Upper lobe of right lung (tissue), 1 donor: ENCODE measurements at regions not wholly inside any gene's neighbourhood (a gene's known extent, or its start where the extent isn't known, plus 50 kb on each side); places are given as distances from the start of the nearest gene placed in this dataset.
A peak's percentile ranks its signal among the peaks of the same experiment; 100 is the strongest.

Source experiments
- ATAC-seq: fragments of 200-7000 bp; cut with Tn5 transposase; one replicate; pipeline ENCODE4 v1.9.1; 2020; ENCODE audit warnings: mild to moderate bottlenecking, moderate library complexity
- DNase-seq: peaks from one replicate; pipeline ENCODE4 v3.0.0-alpha.2; 2020
- H3K27ac ChIP-seq: fragments of 200-600 bp; one replicate; pipeline ENCODE4 v1.8.0; 2022
- H3K27me3 ChIP-seq: fragments of 200-600 bp; one replicate; pipeline ENCODE4 v1.8.0; 2022; ENCODE audit warnings: mild to moderate bottlenecking
- H3K36me3 ChIP-seq: fragments of 200-600 bp; one replicate; pipeline ENCODE4 v1.8.0; 2022
- H3K4me1 ChIP-seq: fragments of 200-600 bp; one replicate; pipeline ENCODE4 v1.8.0; 2022
- H3K4me3 ChIP-seq: fragments of 200-600 bp; one replicate; pipeline ENCODE4 v1.8.0; 2022; ENCODE audit warnings: mild to moderate bottlenecking
- H3K9me3 ChIP-seq: fragments of 200-600 bp; one replicate; pipeline ENCODE4 v1.8.0; 2022
- CTCF ChIP-seq: fragments of 200-600 bp; IDR thresholded peaks from one replicate; pipeline ENCODE4 v1.8.0; 2022; ENCODE audit warnings: antibody characterized with exemption
- intact Hi-C: fragments of 100-400 bp; cut with DNase I; formaldehyde crosslinking; loops from one replicate; pipeline ENCODE4 v1.11.0; 2022
- donor health status: DM: no; HTN: yes; CAD: no; lungs with severe emphysema.

GRCh38 chrX:138127314-138127713 is 561.4 kb downstream of the ZIC3 start:
- Histone ChIP-seq H3K4me1 (no peaks in the 10 kb centered on the region), H3K27me3 (no peaks in the 10 kb centered on the region), H3K27ac (no peak overlapping the region), H3K4me3 (no peak overlapping the region), H3K36me3 (no peaks in the 10 kb centered on the region), H3K9me3 (no peaks in the 10 kb centered on the region)
- no peak for TF ChIP-seq CTCF
- intact Hi-C loops: no loop called here
- no peak for DNase-seq
- no peak for ATAC-seq

DNA sequence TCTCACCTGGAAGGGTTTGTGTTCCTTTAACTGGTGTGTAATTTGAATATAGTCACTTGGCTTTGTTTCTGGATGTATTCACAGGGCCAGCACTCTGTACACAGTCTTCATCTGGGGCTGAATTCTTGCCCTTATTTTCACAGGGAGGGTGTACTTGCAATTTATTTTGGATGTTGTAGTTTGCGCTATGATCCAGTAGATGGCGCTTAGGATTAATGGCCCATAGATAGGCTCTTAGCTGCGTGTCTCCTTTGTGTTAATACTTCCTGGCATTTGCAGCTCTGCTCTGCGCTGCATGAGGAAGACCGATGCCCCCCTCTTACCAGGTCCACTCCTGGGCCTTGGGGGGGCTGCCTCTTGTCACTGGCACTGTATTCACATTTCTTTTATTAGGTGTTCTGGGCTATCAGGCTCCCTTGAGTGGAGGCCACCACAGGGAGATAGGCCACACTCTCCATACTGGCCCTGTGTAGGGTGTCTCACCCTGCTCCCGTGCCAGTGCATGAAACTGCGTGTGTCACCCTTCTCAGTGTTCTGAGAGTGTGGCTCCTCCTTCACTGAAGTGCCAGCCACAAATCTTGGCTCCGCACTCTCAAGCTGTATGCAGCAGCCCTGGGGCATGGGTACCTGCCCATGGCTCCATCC is 562.2 kb downstream of the ZIC3 start:
- Histone ChIP-seq H3K27ac (no peak overlapping the region), H3K4me3 (no peak overlapping the region), H3K4me1 (no peaks in the 10 kb centered on the region), H3K27me3 (no peaks in the 10 kb centered on the region), H3K36me3 (no peaks in the 10 kb centered on the region), H3K9me3 (no peaks in the 10 kb centered on the region)
- intact Hi-C loops: no loop called here
- ATAC-seq (peak; percentile 57), DNase-seq (no peak)
- peak; percentile 52 for TF ChIP-seq CTCF

DNA sequence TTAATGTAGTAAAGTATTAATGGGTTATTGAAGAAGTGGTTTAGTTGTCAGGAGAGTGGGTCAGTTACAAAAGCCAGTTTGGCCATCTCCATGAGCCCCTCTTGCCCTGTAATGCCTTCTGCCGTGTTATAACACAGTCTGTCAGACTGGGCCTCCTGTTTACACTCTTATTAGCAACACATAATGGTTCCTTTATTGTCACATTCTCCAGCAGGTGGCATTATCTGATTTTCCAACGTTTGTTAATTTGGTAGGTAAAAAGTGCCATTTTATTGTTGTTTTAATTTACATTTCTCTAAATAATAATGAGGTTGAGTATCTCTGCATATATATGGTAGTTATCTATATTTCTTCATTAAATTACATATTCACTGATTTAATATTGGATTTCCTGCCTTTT is 560.8 kb downstream of the FGF13 start:
- Histone ChIP-seq H3K27me3 (no peaks in the 10 kb centered on the region), H3K4me3 (no peak overlapping the region), H3K9me3 (no peaks in the 10 kb centered on the region), H3K36me3 (no peaks in the 10 kb centered on the region), H3K27ac (no peak overlapping the region), H3K4me1 (no peaks in the 10 kb centered on the region)
- no peak for DNase-seq
- TF ChIP-seq CTCF: no peak
- ATAC-seq: no peak
- intact Hi-C loops: no loop called here

DNA sequence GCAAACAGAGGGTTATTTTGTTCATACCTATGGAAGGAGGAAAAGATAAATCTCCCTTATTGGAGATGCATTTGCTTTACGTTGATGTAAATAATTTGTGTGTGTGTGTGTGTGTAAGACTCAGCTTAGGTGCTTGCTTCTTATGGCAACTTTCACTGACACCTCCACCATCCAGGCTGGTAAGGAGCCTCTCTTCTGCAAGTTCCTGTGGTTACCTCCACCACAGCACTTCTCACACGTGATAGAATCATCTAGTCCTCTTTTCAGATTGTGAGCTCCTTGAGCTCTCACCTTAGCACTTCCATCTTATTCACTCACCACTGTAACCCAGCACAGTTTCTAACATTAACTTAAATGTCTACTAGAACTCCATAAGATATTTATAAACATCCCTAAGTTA is 553.7 kb downstream of the FGF13 start:
- no peak for ATAC-seq
- DNase-seq: no peak
- Histone ChIP-seq H3K27ac (no peak overlapping the region), H3K4me3 (no peak overlapping the region), H3K36me3 (no peaks in the 10 kb centered on the region), H3K9me3 (no peaks in the 10 kb centered on the region), H3K27me3 (no peaks in the 10 kb centered on the region), H3K4me1 (no peaks in the 10 kb centered on the region)
- no peak for TF ChIP-seq CTCF
- intact Hi-C loops: no loop called here

DNA sequence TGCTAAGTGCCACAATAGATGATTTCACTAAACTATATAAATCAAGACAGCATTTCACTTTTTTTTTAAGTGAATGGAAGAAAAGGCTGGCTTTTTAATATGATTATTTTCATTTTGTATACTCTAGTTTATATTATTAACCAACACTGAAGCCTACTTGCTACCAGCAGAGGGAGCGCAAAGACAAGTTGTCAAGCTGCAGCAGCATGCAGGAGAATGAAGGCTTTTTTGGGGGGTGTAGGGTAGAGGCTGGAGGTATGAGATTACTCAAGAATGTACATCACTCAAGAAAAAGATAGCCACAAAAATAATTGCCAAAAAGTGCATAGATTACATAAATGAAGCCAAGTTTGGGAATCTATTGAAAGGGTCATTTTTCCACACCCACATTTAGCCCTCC is 519.5 kb downstream of the FGF13 start:
- H3K4me3 ChIP-seq: no peak overlapping the region
- TF ChIP-seq CTCF: peak; percentile 25
- H3K9me3 ChIP-seq: no peaks in the 10 kb centered on the region
- H3K36me3 ChIP-seq: no peaks in the 10 kb centered on the region
- no peak for ATAC-seq
- no peaks in the 10 kb centered on the region for H3K27me3 ChIP-seq
- DNase-seq: no peak
- no peaks in the 10 kb centered on the region for H3K4me1 ChIP-seq
- intact Hi-C loops: no loop called here
- H3K27ac ChIP-seq: no peak overlapping the region

DNA sequence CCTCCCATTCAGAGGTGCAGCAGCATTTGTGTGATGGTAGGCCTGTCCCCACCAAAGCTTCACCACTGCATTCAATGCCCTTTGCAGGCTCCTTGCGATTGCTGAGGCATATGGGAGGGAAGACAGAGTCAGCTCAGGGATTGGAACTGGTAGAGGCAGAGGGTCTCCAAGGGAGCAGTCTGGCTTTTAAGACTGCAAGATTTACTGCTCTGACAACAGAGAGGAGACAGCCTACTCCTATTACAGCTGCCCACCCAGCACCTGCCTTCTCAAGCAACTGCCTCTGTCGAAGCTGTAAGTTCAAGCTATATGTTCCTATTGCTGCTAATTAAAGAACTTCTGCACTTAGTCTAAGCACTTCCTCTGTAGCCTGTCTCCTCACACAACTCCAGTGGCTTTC is 481.8 kb downstream of the FGF13 start:
- intact Hi-C loops: no loop called here

More for the DNA sequence above, 481.8 kb downstream of the FGF13 start:
- no peaks in the 10 kb centered on the region for H3K27me3 ChIP-seq
- ATAC-seq (no peak), DNase-seq (no peak)
- no peaks in the 10 kb centered on the region for H3K36me3 ChIP-seq
- TF ChIP-seq CTCF: no peak
- H3K4me3 ChIP-seq: no peak overlapping the region
- H3K27ac ChIP-seq: no peak overlapping the region
- no peaks in the 10 kb centered on the region for H3K9me3 ChIP-seq
- H3K4me1 ChIP-seq: no peaks in the 10 kb centered on the region
